HG02884 (cell line): ENCODE measurements at regions not wholly inside any gene's neighbourhood (a gene's known extent, or its start where the extent isn't known, plus 50 kb on each side); places are given as distances from the start of the nearest gene placed in this dataset.

ENCODE experiments used
- ATAC-seq: cut with Tn5 transposase; IDR thresholded peaks from one replicate; pipeline ENCODE4 v1.9.1; 2021; ENCODE audit warnings: mild to moderate bottlenecking, moderate library complexity; ENCODE audit not compliant: unreplicated experiment

GRCh38 chr12:24608108-24608507 lies 340.8 kb downstream of the BCAT1 start:
- no peak for ATAC-seq

GRCh38 chr12:24605916-24606315 lies 343.0 kb downstream of the BCAT1 start:
- ATAC-seq: no peak

- ATAC-seq: no peak
Observed at GRCh38 chr12:24605466-24605865, 343.4 kb downstream of the BCAT1 start.

GRCh38 chr12:24603371-24603770 lies 345.5 kb downstream of the BCAT1 start:
- ATAC-seq: no peak

GRCh38 chr12:24600996-24601395 lies 347.9 kb downstream of the BCAT1 start:
- no peak for ATAC-seq

GRCh38 chr12:24600551-24600950 lies 348.4 kb downstream of the BCAT1 start:
- no peak for ATAC-seq

GRCh38 chr12:24599736-24600135 lies 349.2 kb downstream of the BCAT1 start:
- ATAC-seq: no peak

GRCh38 chr12:24597580-24597979 lies 351.3 kb downstream of the BCAT1 start:
- ATAC-seq: no peak

GRCh38 chr12:24596768-24597388 lies 352.0 kb downstream of the BCAT1 start:
- no peak for ATAC-seq

GRCh38 chr12:24595652-24596235 lies 353.2 kb downstream of the BCAT1 start:
- ATAC-seq: no peak

GRCh38 chr12:24591715-24592440 lies 357.0 kb downstream of the BCAT1 start:
- ATAC-seq: no peak

GRCh38 chr12:24591079-24591626 lies 357.7 kb downstream of the BCAT1 start:
- no peak for ATAC-seq

- no peak for ATAC-seq
Observed at GRCh38 chr12:24586293-24586692, 362.6 kb downstream of the BCAT1 start.

GRCh38 chr12:24584032-24584675 lies 364.7 kb downstream of the BCAT1 start:
- no peak for ATAC-seq

- no peak for ATAC-seq
Observed at GRCh38 chr12:24582954-24583601, 365.8 kb downstream of the BCAT1 start.

- ATAC-seq: no peak
Observed at GRCh38 chr12:24574538-24574937, 374.4 kb downstream of the BCAT1 start.

- ATAC-seq: no peak
Observed at GRCh38 chr12:24573621-24574020, 375.3 kb downstream of the BCAT1 start.

- no peak for ATAC-seq
Observed at GRCh38 chr12:24565300-24565699, 383.6 kb downstream of the BCAT1 start.

GRCh38 chr12:24562771-24563431 lies 386.0 kb downstream of the BCAT1 start:
- ATAC-seq: no peak
